ENCODE measurements at regions not wholly inside any gene's neighbourhood (a gene's known extent, or its start where the extent isn't known, plus 50 kb on each side); places are given as distances from the start of the nearest gene placed in this dataset.

DNA sequence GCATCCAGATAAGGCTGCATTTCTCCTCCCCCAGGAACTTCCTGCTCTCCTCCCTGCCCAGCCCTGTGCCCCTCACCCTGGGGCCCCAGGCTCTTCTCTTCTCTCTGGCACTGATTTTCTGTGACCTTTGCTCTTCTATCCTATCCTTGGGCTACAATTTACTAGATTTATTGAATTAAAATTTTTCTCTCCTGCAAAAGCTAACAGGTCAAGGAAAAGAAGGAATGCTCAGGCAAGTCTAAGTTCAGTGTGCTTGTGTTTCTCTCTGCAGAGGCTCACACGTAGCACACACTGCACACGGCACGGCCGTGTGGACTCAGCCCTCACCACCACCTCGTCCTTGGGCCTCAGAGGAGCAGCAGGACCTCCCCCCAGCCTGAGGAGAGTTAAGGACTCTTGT lies 94.2 kb upstream of the SNTG2 start:
- no peak for TF ChIP-seq POLR2AphosphoS5 (IDR thresholded peaks at IDR 0.05)
- TF ChIP-seq, protein P1, sequence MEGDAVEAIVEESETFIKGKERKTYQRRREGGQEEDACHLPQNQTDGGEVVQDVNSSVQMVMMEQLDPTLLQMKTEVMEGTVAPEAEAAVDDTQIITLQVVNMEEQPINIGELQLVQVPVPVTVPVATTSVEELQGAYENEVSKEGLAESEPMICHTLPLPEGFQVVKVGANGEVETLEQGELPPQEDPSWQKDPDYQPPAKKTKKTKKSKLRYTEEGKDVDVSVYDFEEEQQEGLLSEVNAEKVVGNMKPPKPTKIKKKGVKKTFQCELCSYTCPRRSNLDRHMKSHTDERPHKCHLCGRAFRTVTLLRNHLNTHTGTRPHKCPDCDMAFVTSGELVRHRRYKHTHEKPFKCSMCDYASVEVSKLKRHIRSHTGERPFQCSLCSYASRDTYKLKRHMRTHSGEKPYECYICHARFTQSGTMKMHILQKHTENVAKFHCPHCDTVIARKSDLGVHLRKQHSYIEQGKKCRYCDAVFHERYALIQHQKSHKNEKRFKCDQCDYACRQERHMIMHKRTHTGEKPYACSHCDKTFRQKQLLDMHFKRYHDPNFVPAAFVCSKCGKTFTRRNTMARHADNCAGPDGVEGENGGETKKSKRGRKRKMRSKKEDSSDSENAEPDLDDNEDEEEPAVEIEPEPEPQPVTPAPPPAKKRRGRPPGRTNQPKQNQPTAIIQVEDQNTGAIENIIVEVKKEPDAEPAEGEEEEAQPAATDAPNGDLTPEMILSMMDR (IDR thresholded peaks at IDR 0.05) = no peak
- no peak for TF ChIP-seq POLR2A (IDR thresholded peaks at IDR 0.05)

Data from prostate gland (tissue), 2 donors.